SK-N-SH treated with all-trans-retinoic acid at 6 μM for 48 hours (cell line): ENCODE measurements at regions not wholly inside any gene's neighbourhood (a gene's known extent, or its start where the extent isn't known, plus 50 kb on each side); places are given as distances from the start of the nearest gene placed in this dataset.

ENCODE experiments used
- ATAC-seq: fragments of 200-7000 bp; cut with Tn5 transposase; 3 replicates; pipeline ENCODE4 v1.9.1; 2020; ENCODE audit warnings: mild to moderate bottlenecking, moderate library complexity
- ARNTL ChIP-seq: fragments of 450-650 bp; formaldehyde crosslinking; IDR thresholded peaks from 2 replicates; pipeline ENCODE4 v1.5.0; 2020; ENCODE audit warnings: low read depth, mild to moderate bottlenecking, moderate library complexity, borderline replicate concordance
- BACH2 ChIP-seq: fragments of 250-450 bp; sonication (Bioruptor Pico); IDR thresholded peaks from 2 replicates; pipeline ENCODE4 v1.9.0; 2021; ENCODE audit warnings: mild to moderate bottlenecking, borderline replicate concordance
- CSDC2 ChIP-seq: fragments of 250-450 bp; sonication (Bioruptor Pico); IDR thresholded peaks from 2 replicates; pipeline ENCODE4 v1.5.0; 2020; ENCODE audit warnings: mild to moderate bottlenecking, moderate library complexity
- GLIS3 ChIP-seq: fragments of 250-450 bp; sonication (Bioruptor Pico); IDR thresholded peaks from 2 replicates; pipeline ENCODE4 v1.5.0; 2020; ENCODE audit warnings: mild to moderate bottlenecking, moderate library complexity
- ISL1 ChIP-seq: fragments of 250-450 bp; sonication (Bioruptor Pico); IDR thresholded peaks from 2 replicates; pipeline ENCODE4 v2.1.2; 2022; ENCODE audit warnings: mild to moderate bottlenecking, moderate library complexity
- OSR1 ChIP-seq: fragments of 250-450 bp; sonication (Bioruptor Pico); IDR thresholded peaks from 2 replicates; pipeline ENCODE4 v1.8.0; 2022; ENCODE audit warnings: moderate library complexity, mild to moderate bottlenecking, inconsistent platforms
- PATZ1 ChIP-seq: fragments of 250-450 bp; sonication (Bioruptor Pico); IDR thresholded peaks from 2 replicates; pipeline ENCODE4 v1.8.0; 2020; ENCODE audit warnings: mild to moderate bottlenecking, moderate library complexity, borderline replicate concordance
- RARB ChIP-seq: fragments of 250-450 bp; sonication (Bioruptor Pico); IDR thresholded peaks from 2 replicates; pipeline ENCODE4 v1.8.0; 2021; ENCODE audit warnings: mild to moderate bottlenecking, moderate library complexity
- SNAI2 ChIP-seq: fragments of 250-450 bp; sonication (Bioruptor Pico); IDR thresholded peaks from 2 replicates; pipeline ENCODE4 v1.5.0; 2020; ENCODE audit warnings: mild to moderate bottlenecking, moderate library complexity
- TCF4 ChIP-seq: fragments of 250-450 bp; sonication (Bioruptor Pico); IDR thresholded peaks from 2 replicates; pipeline ENCODE4 v1.8.0; 2021; ENCODE audit warnings: mild to moderate bottlenecking, moderate library complexity, borderline replicate concordance
- TOX ChIP-seq: fragments of 250-450 bp; sonication (Bioruptor Pico); IDR thresholded peaks from 2 replicates; pipeline ENCODE4 v1.8.0; 2021; ENCODE audit warnings: mild to moderate bottlenecking, moderate library complexity, borderline replicate concordance
- TSHZ2 ChIP-seq: fragments of 250-450 bp; sonication (Bioruptor Pico); IDR thresholded peaks from 2 replicates; pipeline ENCODE4 v1.5.0; 2020; ENCODE audit warnings: mild to moderate bottlenecking, moderate library complexity
- ZFP3 ChIP-seq: fragments of 250-450 bp; sonication (Bioruptor Pico); IDR thresholded peaks from 2 replicates; pipeline ENCODE4 v1.5.0; 2020; ENCODE audit warnings: mild to moderate bottlenecking, moderate library complexity
- ZFP30 ChIP-seq: fragments of 450-650 bp; formaldehyde crosslinking; IDR thresholded peaks from 2 replicates; pipeline ENCODE4 v1.5.0; 2022; ENCODE audit warnings: mild to moderate bottlenecking, moderate library complexity
- ZNF565 ChIP-seq: fragments of 450-650 bp; formaldehyde crosslinking; conservative IDR thresholded peaks from 2 replicates; pipeline ENCODE4 v1.5.0; 2020; ENCODE audit warnings: low read depth, mild to moderate bottlenecking, moderate library complexity
- ZNF70 ChIP-seq: fragments of 450-650 bp; formaldehyde crosslinking; IDR thresholded peaks from 2 replicates; pipeline ENCODE4 v1.5.0; 2020; ENCODE audit warnings: mild to moderate bottlenecking, moderate library complexity
- ZNF8 ChIP-seq: fragments of 450-650 bp; formaldehyde crosslinking; IDR thresholded peaks from 2 replicates; pipeline ENCODE4 v1.5.0; 2020; ENCODE audit warnings: mild to moderate bottlenecking, moderate library complexity
- TF ChIP-seq, protein P1 (sequence below): fragments of 250-450 bp; sonication (Bioruptor Pico); IDR thresholded peaks from 2 replicates; pipeline ENCODE4 v1.8.0; 2021; ENCODE audit warnings: low read depth, mild to moderate bottlenecking, moderate library complexity, borderline replicate concordance
- TF ChIP-seq, protein P2 (sequence below): fragments of 250-450 bp; sonication (Bioruptor Pico); IDR thresholded peaks from 2 replicates; pipeline ENCODE4 v1.5.1; 2021; ENCODE audit warnings: mild to moderate bottlenecking, moderate library complexity

- no peak for ATAC-seq
- TF ChIP-seq CSDC2 (no peak), TOX (no peak), TSHZ2 (no peak), ARNTL (no peak)
These were observed 482.6 kb downstream of the EPM2A start for GRCh38 chr6:145252737-145253136.

- ATAC-seq, result no peak
- TF ChIP-seq OSR1 (CRISPR knock-in tag) (no peak), ISL1 (CRISPR knock-in tag) (no peak), RARB (CRISPR knock-in tag) (no peak), ZFP3 (no peak), BACH2 (CRISPR knock-in tag) (no peak), GLIS3 (CRISPR knock-in tag) (no peak), SNAI2 (CRISPR knock-in tag) (no peak), ZNF565 (CRISPR knock-in tag) (no peak), ZNF8 (CRISPR knock-in tag) (no peak), PATZ1 (no peak)
- TF ChIP-seq, protein P1, sequence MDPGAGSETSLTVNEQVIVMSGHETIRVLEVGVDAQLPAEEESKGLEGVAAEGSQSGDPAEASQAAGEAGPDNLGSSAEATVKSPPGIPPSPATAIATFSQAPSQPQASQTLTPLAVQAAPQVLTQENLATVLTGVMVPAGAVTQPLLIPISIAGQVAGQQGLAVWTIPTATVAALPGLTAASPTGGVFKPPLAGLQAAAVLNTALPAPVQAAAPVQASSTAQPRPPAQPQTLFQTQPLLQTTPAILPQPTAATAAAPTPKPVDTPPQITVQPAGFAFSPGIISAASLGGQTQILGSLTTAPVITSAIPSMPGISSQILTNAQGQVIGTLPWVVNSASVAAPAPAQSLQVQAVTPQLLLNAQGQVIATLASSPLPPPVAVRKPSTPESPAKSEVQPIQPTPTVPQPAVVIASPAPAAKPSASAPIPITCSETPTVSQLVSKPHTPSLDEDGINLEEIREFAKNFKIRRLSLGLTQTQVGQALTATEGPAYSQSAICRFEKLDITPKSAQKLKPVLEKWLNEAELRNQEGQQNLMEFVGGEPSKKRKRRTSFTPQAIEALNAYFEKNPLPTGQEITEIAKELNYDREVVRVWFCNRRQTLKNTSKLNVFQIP (CRISPR knock-in tag), result no peak
- TF ChIP-seq, protein P2, sequence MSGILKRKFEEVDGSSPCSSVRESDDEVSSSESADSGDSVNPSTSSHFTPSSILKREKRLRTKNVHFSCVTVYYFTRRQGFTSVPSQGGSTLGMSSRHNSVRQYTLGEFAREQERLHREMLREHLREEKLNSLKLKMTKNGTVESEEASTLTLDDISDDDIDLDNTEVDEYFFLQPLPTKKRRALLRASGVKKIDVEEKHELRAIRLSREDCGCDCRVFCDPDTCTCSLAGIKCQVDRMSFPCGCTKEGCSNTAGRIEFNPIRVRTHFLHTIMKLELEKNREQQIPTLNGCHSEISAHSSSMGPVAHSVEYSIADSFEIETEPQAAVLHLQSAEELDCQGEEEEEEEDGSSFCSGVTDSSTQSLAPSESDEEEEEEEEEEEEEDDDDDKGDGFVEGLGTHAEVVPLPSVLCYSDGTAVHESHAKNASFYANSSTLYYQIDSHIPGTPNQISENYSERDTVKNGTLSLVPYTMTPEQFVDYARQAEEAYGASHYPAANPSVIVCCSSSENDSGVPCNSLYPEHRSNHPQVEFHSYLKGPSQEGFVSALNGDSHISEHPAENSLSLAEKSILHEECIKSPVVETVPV, result no peak
These were observed 480.5 kb downstream of the EPM2A start for GRCh38 chr6:145254649-145255401.

DNA sequence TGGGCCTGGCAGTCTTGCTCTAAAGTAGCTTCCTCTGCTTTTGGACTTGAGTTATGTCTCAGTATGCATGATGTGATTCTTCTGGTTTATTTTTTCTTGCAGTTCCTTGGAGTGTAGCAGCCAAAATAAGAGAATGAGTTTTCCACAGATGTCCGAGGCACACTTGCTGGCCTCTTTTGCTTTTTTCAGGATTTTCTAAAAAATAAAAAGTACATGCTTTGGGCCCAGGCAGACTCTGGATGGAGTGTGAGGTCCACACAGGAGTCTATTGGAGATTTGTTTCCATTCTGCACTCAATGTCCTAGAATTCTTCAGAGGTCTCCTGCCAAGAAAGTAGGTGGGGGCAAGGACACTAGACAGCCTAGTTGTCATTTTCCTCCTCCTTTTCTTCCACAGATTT, 477.6 kb downstream of the EPM2A start:
- ATAC-seq, result no peak
- TF ChIP-seq TCF4 (CRISPR knock-in tag) (no peak), CSDC2 (no peak)

DNA sequence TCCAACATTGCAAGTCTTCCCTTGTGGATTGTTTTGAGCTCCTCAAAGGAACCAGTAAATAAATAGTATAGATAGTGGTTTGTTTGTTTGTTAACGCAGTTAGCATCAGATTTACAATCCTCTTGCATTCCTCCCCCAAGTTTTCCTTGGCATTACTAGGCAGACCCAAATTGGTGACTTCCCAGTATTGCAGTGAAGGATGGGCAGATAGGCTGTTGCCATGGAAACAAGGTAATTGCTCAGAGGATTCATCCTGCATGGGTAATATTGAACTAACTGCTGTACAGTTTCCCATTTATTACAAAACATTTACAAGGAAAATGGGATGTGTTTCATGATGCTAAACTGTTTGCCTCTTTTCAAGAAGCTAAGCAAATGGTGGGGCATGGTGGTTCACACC, 477.2 kb downstream of the EPM2A start:
- no peak for TF ChIP-seq ZFP30
- no peak for TF ChIP-seq GLIS3 (CRISPR knock-in tag)
- TF ChIP-seq TSHZ2, result no peak
- no peak for TF ChIP-seq RARB (CRISPR knock-in tag)
- no peak for TF ChIP-seq PATZ1
- no peak for TF ChIP-seq ZNF70
- TF ChIP-seq, protein P2, result no peak
- ATAC-seq, result no peak
